ENCODE measurements at regions not wholly inside any gene's neighbourhood (a gene's known extent, or its start where the extent isn't known, plus 50 kb on each side); places are given as distances from the start of the nearest gene placed in this dataset.

GRCh38 chr6:105805501-105806023, 280.6 kb upstream of the PRDM1 start:
- Histone ChIP-seq H3K27ac (no peak overlapping the region), H3K4me3 (no peak overlapping the region), H3K4me1 (peaks cover 0 to 12% of the 10 kb centered on the region in 2 donors), H3K27me3 (no peaks in the 10 kb centered on the region), H3K9me3 (no peaks in the 10 kb centered on the region), H3K36me3 (no peaks in the 10 kb centered on the region)
- no peak for DNase-seq (ENCODE audit: low spot score)
- no peak for TF ChIP-seq CTCF (IDR thresholded peaks at IDR 0.05)

GRCh38 chr6:105804424-105804823, 281.7 kb upstream of the PRDM1 start:
- H3K36me3 ChIP-seq = no peaks in the 10 kb centered on the region

GRCh38 chr6:105804000-105804399, 282.1 kb upstream of the PRDM1 start:
- H3K4me1 ChIP-seq = peaks cover 0 to 7% of the 10 kb centered on the region in 2 donors
- H3K36me3 ChIP-seq = no peaks in the 10 kb centered on the region
- no peaks in the 10 kb centered on the region for H3K9me3 ChIP-seq
- no peak overlapping the region for H3K4me3 ChIP-seq
- no peak overlapping the region for H3K27ac ChIP-seq
- DNase-seq (ENCODE audit: low spot score) = no peak
- no peaks in the 10 kb centered on the region for H3K27me3 ChIP-seq
- no peak for TF ChIP-seq CTCF (IDR thresholded peaks at IDR 0.05)

More at GRCh38 chr6:105804424-105804823, 281.7 kb upstream of the PRDM1 start:
- Histone ChIP-seq H3K4me1 (peaks cover 0 to 3% of the 10 kb centered on the region in 2 donors), H3K27me3 (no peaks in the 10 kb centered on the region), H3K9me3 (no peaks in the 10 kb centered on the region), H3K4me3 (no peak overlapping the region), H3K27ac (no peak overlapping the region)
- no peak for DNase-seq (ENCODE audit: low spot score)
- no peak for TF ChIP-seq CTCF (IDR thresholded peaks at IDR 0.05)

GRCh38 chr6:105803442-105803841, 282.7 kb upstream of the PRDM1 start:
- H3K27ac ChIP-seq = no peak overlapping the region
- TF ChIP-seq CTCF (IDR thresholded peaks at IDR 0.05) = no peak
- H3K4me1 ChIP-seq = peaks cover 0 to 12% of the 10 kb centered on the region in 2 donors
- no peaks in the 10 kb centered on the region for H3K9me3 ChIP-seq
- no peak for DNase-seq (ENCODE audit: low spot score)
- H3K36me3 ChIP-seq = no peaks in the 10 kb centered on the region
- H3K4me3 ChIP-seq = no peak overlapping the region
- no peaks in the 10 kb centered on the region for H3K27me3 ChIP-seq

- Histone ChIP-seq H3K36me3 (no peaks in the 10 kb centered on the region), H3K9me3 (no peaks in the 10 kb centered on the region), H3K27ac (no peak overlapping the region), H3K4me3 (no peak overlapping the region), H3K27me3 (no peaks in the 10 kb centered on the region), H3K4me1 (peaks cover 0 to 18% of the 10 kb centered on the region in 2 donors)
- no peak for TF ChIP-seq CTCF (IDR thresholded peaks at IDR 0.05)
- DNase-seq (ENCODE audit: low spot score) = no peak
Observed at GRCh38 chr6:105802703-105803102, 283.4 kb upstream of the PRDM1 start.

- Histone ChIP-seq H3K27ac (no peak overlapping the region), H3K36me3 (no peaks in the 10 kb centered on the region), H3K4me3 (no peak overlapping the region), H3K9me3 (no peaks in the 10 kb centered on the region), H3K4me1 (peaks cover 0 to 20% of the 10 kb centered on the region in 2 donors), H3K27me3 (no peaks in the 10 kb centered on the region)
- no peak for DNase-seq (ENCODE audit: low spot score)
- TF ChIP-seq CTCF (IDR thresholded peaks at IDR 0.05) = no peak
Observed at GRCh38 chr6:105800871-105801270, 285.3 kb upstream of the PRDM1 start.
